GM23248 (cell line): ENCODE measurements at regions not wholly inside any gene's neighbourhood (a gene's known extent, or its start where the extent isn't known, plus 50 kb on each side); places are given as distances from the start of the nearest gene placed in this dataset.
"Not testable (repeated sequence)": the region's sequence is repeated elsewhere in the genome, so short reads cannot be mapped to it uniquely, and the experiment has no call there.

Experiments used
- EZH2 ChIP-seq: fragments of 200-600 bp; sonication (generic); IDR thresholded peaks from 2 replicates; pipeline ENCODE4 v1.6.1; 2018; ENCODE audit warnings: antibody characterized with exemption, mild to moderate bottlenecking; ENCODE audit not compliant: insufficient read depth, poor library complexity, severe bottlenecking
- EZH2phosphoT487 ChIP-seq: fragments of 200-600 bp; sonication (generic); IDR thresholded peaks from 2 replicates; pipeline ENCODE4 v1.6.1; 2018; ENCODE audit warnings: antibody characterized with exemption, moderate library complexity, mild to moderate bottlenecking, low read depth; ENCODE audit not compliant: insufficient read depth

- TF ChIP-seq EZH2phosphoT487, EZH2: not testable (repeated sequence)
Observed at GRCh38 chr7:133177476-133177875, 75.4 kb upstream of the EXOC4 start.
